Prostate gland (tissue), 2 donors: ENCODE measurements at regions not wholly inside any gene's neighbourhood (a gene's known extent, or its start where the extent isn't known, plus 50 kb on each side); places are given as distances from the start of the nearest gene placed in this dataset.

Experiments
- CTCF ChIP-seq, 4 experiments: fragments of 200-600 bp in 2 of 4; fragments of 450-650 bp in 2 of 4; sonication (generic) in 2 of 4; IDR thresholded peaks; 1 replicate in 3 of 4; 2 replicates in 1 of 4; pipeline ENCODE4 v1.5.1; 2016 to 2019; ENCODE audit warnings: antibody characterized with exemption in 4 of 4, mild to moderate bottlenecking in 2 of 4, moderate library complexity in 2 of 4
- POLR2A ChIP-seq: fragments of 450-650 bp; IDR thresholded peaks from one replicate; pipeline ENCODE4 v1.6.1; 2016; ENCODE audit warnings: antibody characterized with exemption, mild to moderate bottlenecking
- POLR2AphosphoS5 ChIP-seq: sonication (generic); formaldehyde crosslinking; IDR thresholded peaks from one replicate; pipeline ENCODE4 v1.6.1; 2017; ENCODE audit warnings: antibody characterized with exemption

DNA sequence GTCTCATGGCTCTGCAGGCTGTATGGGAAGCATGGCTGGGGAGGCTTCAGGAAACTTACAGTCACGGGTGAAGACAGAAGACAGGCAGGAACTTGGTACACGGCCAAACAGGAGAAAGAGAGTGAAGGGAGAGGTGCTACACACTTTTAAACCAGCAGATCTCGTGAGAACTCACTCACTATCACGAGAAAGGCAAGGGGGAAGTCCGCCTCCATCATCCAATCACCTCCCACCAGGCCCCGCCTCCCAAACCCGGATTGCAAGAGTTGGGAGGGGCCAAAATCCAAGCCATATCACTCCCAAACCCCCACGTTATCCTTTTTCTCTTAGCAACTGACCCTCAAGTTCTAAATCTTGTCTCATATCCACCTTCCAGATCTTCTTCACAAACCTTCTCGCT is 1710.5 kb upstream of the TENM3 start:
- TF ChIP-seq CTCF (IDR thresholded peaks at IDR 0.05) (no peak), POLR2A (no peak), POLR2AphosphoS5 (no peak)
